HG02798 (cell line): ENCODE measurements at regions not wholly inside any gene's neighbourhood (a gene's known extent, or its start where the extent isn't known, plus 50 kb on each side); places are given as distances from the start of the nearest gene placed in this dataset.
"Not testable (repeated sequence)": the region's sequence is repeated elsewhere in the genome, so short reads cannot be mapped to it uniquely, and the experiment has no call there.

Experiments used
- ATAC-seq: cut with Tn5 transposase; IDR thresholded peaks from one replicate; pipeline ENCODE4 v1.9.1; 2021; ENCODE audit warnings: mild to moderate bottlenecking; ENCODE audit not compliant: unreplicated experiment, poor library complexity

- ATAC-seq = no peak
These were observed 296.4 kb downstream of the ADAMTS20 start for GRCh38 chr12:43255522-43256111.

- ATAC-seq = no peak
These were observed 299.4 kb downstream of the ADAMTS20 start for GRCh38 chr12:43252585-43252984.

DNA sequence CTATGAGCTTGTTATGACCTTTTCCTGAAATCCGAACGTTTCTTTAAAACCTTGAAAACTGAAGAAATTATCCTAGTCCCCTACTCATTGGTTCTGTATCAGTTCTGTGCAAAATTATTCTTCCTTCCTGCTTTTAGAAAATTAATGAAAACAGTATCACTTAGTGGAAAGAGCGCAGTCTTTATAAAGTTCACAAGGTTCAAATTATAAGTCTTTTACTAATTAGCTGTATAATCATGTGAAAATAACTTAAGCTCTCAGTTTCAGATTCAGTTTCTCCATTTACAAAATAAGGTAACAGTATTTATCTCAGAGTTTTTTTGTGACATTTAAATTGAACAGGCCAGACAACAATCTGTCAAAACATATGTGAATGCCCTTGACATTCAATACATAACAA, 306.1 kb downstream of the ADAMTS20 start:
- no peak for ATAC-seq

DNA sequence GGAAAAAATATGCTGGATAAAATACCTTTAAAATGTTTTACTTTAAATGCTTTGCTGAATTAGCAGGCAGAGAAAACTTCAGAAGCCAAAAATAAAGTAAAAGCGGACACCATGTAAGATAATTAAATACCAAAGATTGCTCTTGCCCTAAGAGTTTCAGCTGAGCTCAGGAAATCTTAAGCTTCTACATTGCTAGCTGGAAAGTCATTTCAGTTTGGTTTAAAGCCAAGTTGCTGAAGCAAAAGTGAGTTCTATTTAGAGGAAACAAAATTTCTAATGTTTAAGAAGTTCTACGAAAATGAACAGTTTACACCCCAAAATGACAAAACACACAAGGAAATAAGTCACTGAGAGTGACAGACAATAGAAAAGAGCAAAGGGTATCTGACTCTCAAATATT, 310.0 kb downstream of the ADAMTS20 start:
- ATAC-seq = no peak

- no peak for ATAC-seq
These were observed 313.7 kb downstream of the ADAMTS20 start for GRCh38 chr12:43238281-43238680.

- no peak for ATAC-seq
These were observed 314.6 kb downstream of the ADAMTS20 start for GRCh38 chr12:43237238-43237879.

- no peak for ATAC-seq
These were observed 316.3 kb downstream of the ADAMTS20 start for GRCh38 chr12:43235721-43236120.

DNA sequence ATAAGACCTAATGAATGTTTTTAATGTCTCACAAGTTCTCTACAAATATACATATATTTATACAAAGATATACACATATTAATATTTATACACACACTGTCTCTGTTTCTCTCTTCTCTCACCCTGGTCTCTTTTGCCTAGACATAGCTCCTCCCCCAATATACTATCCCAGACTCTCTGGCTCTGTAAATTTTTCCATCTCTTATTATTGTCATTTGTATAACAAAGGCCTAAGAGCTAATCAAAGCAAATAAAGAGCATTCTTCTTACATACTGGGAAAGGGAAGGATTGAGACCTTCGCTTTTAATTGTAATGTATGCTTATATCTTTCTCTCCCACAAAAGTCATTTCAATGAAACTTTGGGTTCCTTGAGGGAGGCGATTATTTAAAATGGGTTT, 318.1 kb downstream of the ADAMTS20 start:
- no peak for ATAC-seq

- no peak for ATAC-seq
These were observed 325.9 kb downstream of the ADAMTS20 start for GRCh38 chr12:43226151-43226550.

GRCh38 chr12:43224190-43224805, 327.7 kb downstream of the ADAMTS20 start:
- not testable (repeated sequence) for ATAC-seq

- ATAC-seq = no peak
These were observed 329.2 kb downstream of the ADAMTS20 start for GRCh38 chr12:43222796-43223195.

DNA sequence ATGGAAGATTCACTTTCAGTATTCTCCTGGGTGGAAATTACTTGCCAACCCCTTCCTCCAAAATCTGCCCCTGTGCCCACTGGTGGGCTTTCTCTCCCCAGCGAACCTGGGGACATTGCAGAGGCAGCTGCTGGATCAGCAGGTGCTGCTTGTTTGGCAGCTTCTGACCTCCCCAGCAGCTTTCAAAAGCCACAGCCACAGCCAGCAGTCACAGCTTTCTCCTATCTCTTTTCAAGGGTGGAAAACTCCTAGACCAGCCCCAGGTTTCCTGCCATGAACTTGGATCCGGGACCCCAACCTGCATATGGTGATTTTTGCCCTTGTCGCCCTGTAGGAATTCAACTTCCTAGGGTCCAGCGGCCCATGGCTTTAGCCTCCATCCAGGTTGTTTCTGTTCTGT, 330.8 kb downstream of the ADAMTS20 start:
- no peak for ATAC-seq

DNA sequence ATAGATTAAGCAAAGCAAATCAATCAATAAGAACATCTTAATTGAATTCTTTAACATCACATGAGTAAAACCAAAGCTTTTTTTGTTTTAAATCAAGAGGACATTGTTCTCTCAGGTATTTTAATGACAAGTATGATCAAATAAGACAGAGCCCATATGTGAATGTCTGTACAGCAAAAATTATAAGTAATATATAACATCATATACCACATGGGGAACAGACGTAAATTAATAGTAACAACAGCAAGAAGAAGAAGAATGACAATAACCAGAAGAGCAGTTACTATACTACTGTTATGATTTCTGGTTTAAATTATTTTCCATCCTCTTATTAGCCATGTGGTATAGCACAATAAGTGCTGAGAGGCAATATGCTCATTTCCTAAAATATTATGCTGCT, 335.5 kb downstream of the ADAMTS20 start:
- no peak for ATAC-seq

DNA sequence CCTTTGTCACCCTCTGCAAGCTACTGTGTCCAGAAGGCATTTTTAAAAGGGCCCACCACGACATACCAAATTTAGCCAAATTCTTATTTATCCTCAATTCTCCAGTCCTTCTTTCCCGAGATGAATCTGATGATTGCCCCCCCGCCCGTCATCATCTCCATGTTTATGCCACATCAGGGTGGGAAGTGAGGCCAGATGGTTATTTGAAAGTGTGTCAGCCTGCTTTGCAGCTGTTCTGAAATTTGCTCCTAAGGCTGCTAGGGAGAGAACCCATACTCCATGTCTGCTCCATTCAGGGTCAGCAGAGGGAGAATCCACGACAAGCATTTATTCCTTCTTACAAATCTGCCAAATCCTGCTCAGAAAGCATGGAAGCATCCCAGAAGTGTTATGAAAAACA, 337.8 kb downstream of the ADAMTS20 start:
- ATAC-seq = no peak

GRCh38 chr12:43213608-43214007, 338.4 kb downstream of the ADAMTS20 start:
- ATAC-seq = no peak

- ATAC-seq = peak; percentile 95
These were observed 341.4 kb downstream of the ADAMTS20 start for GRCh38 chr12:43210485-43211192.

- ATAC-seq = no peak
These were observed 343.4 kb downstream of the ADAMTS20 start for GRCh38 chr12:43208627-43209026.

GRCh38 chr12:43208221-43208620, 343.8 kb downstream of the ADAMTS20 start:
- no peak for ATAC-seq

DNA sequence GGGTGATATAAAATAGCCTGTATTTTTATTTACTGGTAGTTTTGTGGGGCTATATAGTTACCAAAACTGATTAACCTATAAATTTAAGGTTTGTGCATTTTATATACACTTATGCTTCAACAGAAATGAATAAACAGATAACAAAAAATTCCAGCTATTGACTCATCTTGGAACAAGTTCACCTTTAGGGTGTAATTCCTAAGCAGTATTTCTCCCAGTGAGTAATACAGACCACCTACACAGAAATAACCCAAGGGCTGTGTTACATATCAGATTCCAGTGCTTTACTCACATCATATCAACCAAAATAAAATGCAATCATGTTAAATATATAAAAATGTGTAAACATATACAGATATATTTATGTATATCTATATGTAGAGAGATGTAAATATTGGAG, 345.6 kb downstream of the ADAMTS20 start:
- no peak for ATAC-seq

DNA sequence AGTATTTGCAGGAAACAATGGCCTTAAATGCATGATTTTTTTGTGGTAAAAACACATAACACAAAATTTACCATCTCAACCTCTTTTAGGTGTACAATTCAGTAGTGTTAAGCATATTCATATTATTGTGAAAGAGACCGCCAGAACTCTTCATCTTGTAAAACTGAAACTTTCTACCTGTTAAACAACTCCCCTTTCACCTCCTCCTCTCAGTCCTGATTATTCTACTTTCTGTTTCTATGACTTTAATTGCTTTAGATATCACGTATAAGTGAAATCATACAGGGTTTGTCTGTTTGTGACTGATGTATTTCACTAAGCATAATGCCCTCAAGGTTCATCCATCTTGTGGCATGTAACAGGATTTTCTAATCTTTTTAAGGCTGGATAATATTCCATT, 353.4 kb downstream of the ADAMTS20 start:
- ATAC-seq = no peak

- ATAC-seq = no peak
These were observed 355.6 kb downstream of the ADAMTS20 start for GRCh38 chr12:43196268-43196907.
